K562 (cell line): ENCODE measurements at regions not wholly inside any gene's neighbourhood (a gene's known extent, or its start where the extent isn't known, plus 50 kb on each side); places are given as distances from the start of the nearest gene placed in this dataset.

Experiments used
- ATAC-seq: fragments of 200-7000 bp; cut with Tn5 transposase; 3 replicates; pipeline ENCODE4 v1.9.1; 2020; ENCODE audit warnings: moderate library complexity
- BruUV-seq: library from RNA; stranded (reverse); fragments of 400-500 nt; replicated peaks from 2 replicates; lab custom pipeline; 2021; lab: Mats Ljungman, UMichigan
- CTCF ChIA-PET: fragments of 300-600 bp; formaldehyde crosslinking; extraction: SDS; loops from one replicate; lab custom pipeline; 2021; ENCODE audit warnings: low intra/inter-chr PET ratio; lab: Yijun Ruan, JAX
- POLR2A ChIA-PET: fragments of 300-600, 350-650 bp; sonication (Branson Sonifier 250); formaldehyde crosslinking; extraction: SDS; loops from one replicate; lab custom pipeline; 2021; ENCODE audit warnings: antibody characterized with exemption, inconsistent platforms; lab: Yijun Ruan, JAX
- DNase-seq, 4 experiments: peaks; one replicate each; pipeline versions ENCODE4 v3.0.0 to v3.0.0-alpha.2; 2011 to 2018; ENCODE audit warnings: low spot score in 3 of 4, mixed read lengths in 3 of 4; ENCODE audit errors: extremely low read depth in 1 of 4
- FAIRE-seq: peaks from 2 replicates; lab custom pipeline; 2011; peaks lifted over from hg19 to GRCh38; lab: Jason Lieb, UNC
- H2AFZ ChIP-seq: 2 replicates; pipeline ENCODE4 v1.6.0; 2011; ENCODE audit warnings: low read depth, low read length, control low read depth, inconsistent platforms
- H3K27ac ChIP-seq: fragments of 200-600 bp; 3 replicates; pipeline ENCODE4 v1.8.0; 2011; ENCODE audit warnings: low read depth, mild to moderate bottlenecking, control low read depth, inconsistent platforms, low read length, moderate library complexity, mixed read lengths; ENCODE audit errors: extremely low read depth
- H3K27me3 ChIP-seq, 2 experiments: fragments of 300-600 bp in 1 of 2; 2 replicates in 1 of 2; 3 replicates in 1 of 2; pipeline versions ENCODE4 v1.6.0 to v1.8.0; 2011; ENCODE audit warnings: inconsistent platforms in 2 of 2, low read length in 2 of 2, mild to moderate bottlenecking in 1 of 2, mixed read lengths in 1 of 2, moderate library complexity in 1 of 2; ENCODE audit not compliant: control insufficient read depth in 2 of 2, insufficient read depth in 2 of 2
- H3K36me3 ChIP-seq: fragments of 300-600 bp; 3 replicates; pipeline ENCODE4 v1.8.0; 2011; ENCODE audit warnings: mild to moderate bottlenecking, low read length, inconsistent platforms; ENCODE audit not compliant: control insufficient read depth, insufficient read depth
- H3K4me1 ChIP-seq, 2 experiments: fragments of 200-600 bp in 1 of 2; replicated peaks in 1 of 2; 2 replicates in 1 of 2; 3 replicates in 1 of 2; pipeline versions ENCODE4 v1.5.1 to v1.8.0; 2011; ENCODE audit warnings: inconsistent platforms in 2 of 2, low read length in 2 of 2, mild to moderate bottlenecking in 1 of 2, mixed read lengths in 1 of 2, moderate library complexity in 1 of 2; ENCODE audit not compliant: control insufficient read depth in 2 of 2, insufficient read depth in 2 of 2
- H3K4me2 ChIP-seq: 2 replicates; pipeline ENCODE4 v1.6.1; 2011; ENCODE audit warnings: low read length, control low read depth, inconsistent platforms, mixed read lengths; ENCODE audit not compliant: insufficient read depth
- H3K4me3 ChIP-seq: fragments of 200-600 bp; sonication (generic), shearing (Covaris generic); 2 replicates; pipeline ENCODE4 v1.5.1; 2016; ENCODE audit warnings: control low read depth, inconsistent platforms
- H3K79me2 ChIP-seq: fragments of 200-600 bp; 3 replicates; pipeline ENCODE4 v1.8.0; 2011; ENCODE audit warnings: low read length, inconsistent platforms; ENCODE audit not compliant: control insufficient read depth, insufficient read depth
- H3K9ac ChIP-seq, 2 experiments: 2 replicates each; pipeline versions ENCODE4 v1.6.0 to v1.6.1; 2011; ENCODE audit warnings: low read depth in 2 of 2, low read length in 2 of 2, control low read depth in 1 of 2, inconsistent platforms in 1 of 2, mild to moderate bottlenecking in 1 of 2, mixed read lengths in 1 of 2; ENCODE audit not compliant: insufficient read depth in 1 of 2
- H3K9me1 ChIP-seq: one replicate; pipeline ENCODE4 v1.6.0; 2011; ENCODE audit warnings: inconsistent platforms, mild to moderate bottlenecking, low read length, moderate library complexity; ENCODE audit not compliant: control insufficient read depth, insufficient read depth
- H3K9me3 ChIP-seq: replicated peaks from 2 replicates; pipeline ENCODE4 v1.5.1; 2011; ENCODE audit warnings: low read depth, low read length, inconsistent platforms; ENCODE audit not compliant: control insufficient read depth, insufficient read depth
- H4K20me1 ChIP-seq: replicated peaks from 2 replicates; pipeline ENCODE4 v1.6.1; 2011; ENCODE audit warnings: low read length, inconsistent platforms, mixed read lengths; ENCODE audit not compliant: control insufficient read depth, insufficient read depth
- ADNP ChIP-seq: fragments of 200-800 bp; sonication (Bioruptor generic); IDR thresholded peaks from 2 replicates; pipeline ENCODE4 v1.6.1; 2016; ENCODE audit warnings: missing genetic modification characterization, missing compliant biosample characterization
- BDP1 ChIP-seq: IDR thresholded peaks from 3 replicates; pipeline ENCODE4 v1.6.1; 2011; ENCODE audit not compliant: insufficient read length, insufficient read depth
- CEBPG ChIP-seq, 3 experiments: fragments of 200-800 bp in 1 of 3; sonication (Bioruptor generic) in 1 of 3; sonication (generic) in 1 of 3; formaldehyde crosslinking in 1 of 3; IDR thresholded peaks in 2 of 3; conservative IDR thresholded peaks in 1 of 3; 2 replicates each; pipeline versions ENCODE4 v1.6.1 to v1.8.0; 2016 to 2022; ENCODE audit warnings: missing compliant biosample characterization in 2 of 3, missing genetic modification characterization in 2 of 3, mild to moderate bottlenecking in 1 of 3, missing genetic modification reagents in 1 of 3
- CTBP1 ChIP-seq: fragments of 450-650 bp; IDR thresholded peaks from 2 replicates; pipeline ENCODE4 v1.6.1; 2016; ENCODE audit warnings: borderline replicate concordance
- GTF3C2 ChIP-seq: IDR thresholded peaks from 3 replicates; pipeline ENCODE4 v1.6.1; 2011; ENCODE audit warnings: borderline replicate concordance, mild to moderate bottlenecking, moderate library complexity; ENCODE audit not compliant: insufficient read length; ENCODE audit errors: extremely low read depth
- HNRNPL ChIP-seq: fragments of 200-400 bp; formaldehyde crosslinking; IDR thresholded peaks from 2 replicates; pipeline ENCODE4 v1.6.1; 2017; ENCODE audit warnings: low read depth, mild to moderate bottlenecking, low read length
- MAFF ChIP-seq: IDR thresholded peaks from 2 replicates; pipeline ENCODE4 v1.6.1; 2012; ENCODE audit warnings: low read length, improper control_type of control experiment
- SOX6 ChIP-seq: fragments of 450-650 bp; IDR thresholded peaks from 2 replicates; pipeline ENCODE4 v1.6.1; 2014; ENCODE audit warnings: mild to moderate bottlenecking
- ZNF764 ChIP-seq: fragments of 250-450 bp; sonication (Bioruptor Pico); IDR thresholded peaks from 2 replicates; pipeline ENCODE4 v1.4.0; 2020; ENCODE audit warnings: low read depth, mild to moderate bottlenecking, moderate library complexity
- WGBS: fragments of 100-300 bp; shearing (Covaris generic); methylation state at CpG from one replicate; pipeline ENCODE4 v1.1.6; 2016; ENCODE audit warnings: low coverage, mixed read lengths; ENCODE audit not compliant: insufficient coverage; ENCODE audit errors: missing lambda C conversion rate; 5-methylcytosine and 5-hydroxymethylcytosine counted together
- in situ Hi-C: fragments of 300-500 bp; cut with MboI; formaldehyde crosslinking; loops from 4 replicates; pipeline ENCODE4 v1.15.0; 2018; ENCODE audit warnings: inconsistent platforms, mixed read lengths
- intact Hi-C: fragments of 100-400 bp; cut with micrococcal nuclease; formaldehyde crosslinking; loops from 2 replicates; pipeline ENCODE4 v1.14.2; 2022
- TF ChIP-seq, protein P1 (sequence below): fragments of 450-650 bp; formaldehyde crosslinking; IDR thresholded peaks from 2 replicates; pipeline ENCODE4 v1.4.0; 2022; ENCODE audit warnings: mild to moderate bottlenecking, moderate library complexity

DNA sequence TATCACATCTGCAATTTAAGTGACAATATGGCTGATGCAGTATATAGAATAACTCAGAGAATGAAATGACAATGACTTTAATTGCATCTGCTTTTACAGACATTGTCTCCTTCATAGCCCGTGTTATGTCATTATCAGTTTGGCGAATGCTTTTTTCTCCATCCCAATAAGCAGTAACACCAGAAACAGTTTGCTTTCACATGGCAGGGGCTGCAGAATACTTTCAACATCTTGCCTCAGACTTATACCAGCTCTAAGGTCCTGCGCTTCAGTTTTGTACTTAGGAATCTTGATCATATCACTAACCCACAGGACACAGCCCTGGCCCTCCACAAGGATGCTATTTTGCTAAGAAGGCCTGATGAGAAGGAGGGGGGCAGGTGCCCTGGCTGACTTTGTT, 49.9 kb upstream of the SPESP1 start:
- peaks cover 11 to 24% of the 10 kb centered on the region in 2 experiments; a peak in 4 of 5 replicates for H3K27me3 ChIP-seq
- H4K20me1 ChIP-seq: 0 out of 2 replicates have a peak, but pooled peaks cover 3% of the 10 kb centered on the region
- no peak overlapping the region for H3K27ac ChIP-seq
- WGBS: 0% methylated on average over 3 of the region's 3 CpGs
- ChIA-PET POLR2A (no interaction called here), CTCF (no interaction called here)
- ATAC-seq: no peak
- no peak overlapping the region for H3K9ac ChIP-seq
- no peaks in the 10 kb centered on the region for H3K79me2 ChIP-seq
- no peaks in the 10 kb centered on the region for H3K9me1 ChIP-seq
- no peak overlapping the region for H3K4me3 ChIP-seq
- in situ Hi-C loops (no loop called here), intact Hi-C loops (no loop called here)
- FAIRE-seq: no peak
- H3K4me1 ChIP-seq: no peaks in the 10 kb centered on the region
- TF ChIP-seq MAFF: no peak
- 0 out of 2 replicates have a peak, but pooled peaks have one; percentile 21 for TF ChIP-seq SOX6
- TF ChIP-seq, protein P1, sequence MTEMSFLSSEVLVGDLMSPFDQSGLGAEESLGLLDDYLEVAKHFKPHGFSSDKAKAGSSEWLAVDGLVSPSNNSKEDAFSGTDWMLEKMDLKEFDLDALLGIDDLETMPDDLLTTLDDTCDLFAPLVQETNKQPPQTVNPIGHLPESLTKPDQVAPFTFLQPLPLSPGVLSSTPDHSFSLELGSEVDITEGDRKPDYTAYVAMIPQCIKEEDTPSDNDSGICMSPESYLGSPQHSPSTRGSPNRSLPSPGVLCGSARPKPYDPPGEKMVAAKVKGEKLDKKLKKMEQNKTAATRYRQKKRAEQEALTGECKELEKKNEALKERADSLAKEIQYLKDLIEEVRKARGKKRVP (CRISPR knock-in tag): peak; percentile 49; the same call in 1 of the 2 replicates
- TF ChIP-seq GTF3C2: no peak
- peak; percentile 24; the same call in 1 of the 2 replicates for TF ChIP-seq CTBP1
- TF ChIP-seq CEBPG (CRISPR knock-in tag; IDR thresholded peaks at IDR 0.05): no peak
- TF ChIP-seq CEBPG (tag; conservative IDR thresholded peaks at IDR 0.05 in 1 of 2, IDR thresholded peaks at IDR 0.05 in 1 of 2): 0 out of 4 replicates have a peak, but pooled peaks have one; percentile 12 to 21
- TF ChIP-seq BDP1: no peak
- no peak for TF ChIP-seq HNRNPL
- TF ChIP-seq ZNF764 (CRISPR knock-in tag): no peak
- no peak for TF ChIP-seq ADNP (tag)
- H3K36me3 ChIP-seq: no peaks in the 10 kb centered on the region
- no peaks in the 10 kb centered on the region for H3K9me3 ChIP-seq
- no peak for DNase-seq
- no TSS peak for BruUV-seq
- no peak overlapping the region for H3K4me2 ChIP-seq
- H2AFZ ChIP-seq: no peak overlapping the region
